Ishikawa (cell line): ENCODE measurements at regions not wholly inside any gene's neighbourhood (a gene's known extent, or its start where the extent isn't known, plus 50 kb on each side); places are given as distances from the start of the nearest gene placed in this dataset.

Experiments
- CREB1 ChIP-seq: IDR thresholded peaks from 2 replicates; pipeline ENCODE4 v1.6.1; 2012; ENCODE audit warnings: low read depth
- EP300 ChIP-seq: IDR thresholded peaks from 2 replicates; pipeline ENCODE4 v1.6.1; 2012; ENCODE audit warnings: borderline replicate concordance
- TF ChIP-seq, protein P1 (sequence below): IDR thresholded peaks from 2 replicates; pipeline ENCODE4 v1.6.1; 2012

DNA sequence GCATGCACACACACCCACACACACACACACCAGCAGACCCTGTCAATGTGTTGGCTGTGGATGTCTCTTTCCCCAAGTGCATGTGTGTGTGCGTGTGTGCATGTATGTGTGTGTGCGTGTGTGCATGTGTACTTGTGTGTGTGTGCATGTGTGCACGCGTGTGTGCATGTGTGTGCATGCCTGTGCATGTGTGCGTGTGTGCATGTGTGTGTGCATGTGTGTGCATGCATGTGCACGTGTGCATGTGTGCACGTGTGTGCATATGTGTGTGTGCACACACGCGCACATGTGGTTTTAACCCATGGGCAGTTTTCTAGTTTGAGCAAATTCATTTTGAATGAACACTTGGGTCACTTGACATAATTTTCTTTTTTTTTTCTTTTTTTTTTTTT is 268.8 kb upstream of the IRX1 start:
- TF ChIP-seq EP300 (no peak), CREB1 (no peak)
- TF ChIP-seq, protein P1, sequence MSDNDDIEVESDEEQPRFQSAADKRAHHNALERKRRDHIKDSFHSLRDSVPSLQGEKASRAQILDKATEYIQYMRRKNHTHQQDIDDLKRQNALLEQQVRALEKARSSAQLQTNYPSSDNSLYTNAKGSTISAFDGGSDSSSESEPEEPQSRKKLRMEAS, result no peak
